B cell (primary cell): ENCODE measurements at regions not wholly inside any gene's neighbourhood (a gene's known extent, or its start where the extent isn't known, plus 50 kb on each side); places are given as distances from the start of the nearest gene placed in this dataset.

Experiments used
- ATAC-seq: fragments of 200-7000 bp; cut with Tn5 transposase; one replicate; pipeline ENCODE4 v1.10.0; 2021; ENCODE audit warnings: low read depth, mild to moderate bottlenecking, moderate number of reproducible peaks, moderate library complexity
- CTCF ChIA-PET: fragments of 350-600 bp; sonication (Branson Sonifier 250); formaldehyde crosslinking; loops from one replicate; lab custom pipeline; 2021; ENCODE audit warnings: antibody characterized with exemption, inconsistent platforms; lab: Charles Lee
- POLR2A ChIA-PET: fragments of 350-600 bp; sonication (Branson Sonifier 250); formaldehyde crosslinking; loops from one replicate; lab custom pipeline; 2021; ENCODE audit warnings: antibody characterized with exemption; lab: Charles Lee
- DNase-seq: peaks from one replicate; pipeline ENCODE4 v3.0.0; 2013
- H2AFZ ChIP-seq: 2 replicates; pipeline ENCODE4 v1.6.1; 2012; ENCODE audit warnings: mild to moderate bottlenecking, low read depth, low read length; ENCODE audit not compliant: insufficient read depth, poor library complexity, severe bottlenecking
- H3K27ac ChIP-seq, 2 donors: 1 replicate in 1 of 2; 2 replicates in 1 of 2; pipeline ENCODE4 v1.5.1; 2012 to 2013; ENCODE audit warnings: low read length in 2 of 2, mild to moderate bottlenecking in 2 of 2, moderate library complexity in 1 of 2
- H3K27me3 ChIP-seq, 4 experiments: fragments of 200-600 bp in 1 of 4; sonication (generic) in 1 of 4; replicated peaks in 1 of 4; 1 replicate in 2 of 4; 2 replicates in 2 of 4; pipeline versions ENCODE4 v1.6.1 to v1.7.0; 2013 to 2016; ENCODE audit warnings: low read length in 3 of 4, mild to moderate bottlenecking in 2 of 4, mixed read lengths in 1 of 4, moderate library complexity in 1 of 4; ENCODE audit not compliant: insufficient read depth in 4 of 4, control insufficient read depth in 3 of 4; ENCODE audit errors: control extremely low read depth in 1 of 4
- H3K36me3 ChIP-seq, 2 experiments: replicated peaks in 1 of 2; 1 replicate in 1 of 2; 2 replicates in 1 of 2; pipeline versions ENCODE4 v1.6.1 to v1.7.1; 2013; ENCODE audit warnings: low read length in 1 of 2; ENCODE audit not compliant: insufficient read depth in 2 of 2, control insufficient read depth in 1 of 2; ENCODE audit errors: control extremely low read depth in 1 of 2, extremely low read depth in 1 of 2
- H3K4me1 ChIP-seq, 2 donors: fragments of 200-600 bp in 1 of 2; sonication (generic) in 1 of 2; 1 replicate in 1 of 2; 2 replicates in 1 of 2; pipeline versions ENCODE4 v1.5.1 to v1.6.1; 2013 to 2017; ENCODE audit warnings: low read length in 2 of 2; ENCODE audit not compliant: control insufficient read depth in 2 of 2, insufficient read depth in 2 of 2
- H3K4me2 ChIP-seq: replicated peaks from 2 replicates; pipeline ENCODE3; 2012; ENCODE audit warnings: mild to moderate bottlenecking, low read depth, low read length; ENCODE audit not compliant: poor library complexity, severe bottlenecking
- H3K4me3 ChIP-seq, 5 experiments: fragments of 200-600 bp in 1 of 5; sonication (generic) in 1 of 5; 1 replicate in 3 of 5; 2 replicates in 2 of 5; pipeline versions ENCODE4 v1.5.1 to v1.7.0; 2011 to 2016; ENCODE audit warnings: low read length in 4 of 5, mild to moderate bottlenecking in 4 of 5, low read depth in 2 of 5, control low read depth in 1 of 5, moderate library complexity in 1 of 5; ENCODE audit not compliant: insufficient read depth in 1 of 5; ENCODE audit errors: control extremely low read depth in 1 of 5, extremely low read depth in 1 of 5
- H3K79me2 ChIP-seq: fragments of 200-600 bp; sonication (generic); one replicate; pipeline ENCODE4 v1.6.0; 2016; ENCODE audit warnings: low read length; ENCODE audit not compliant: control insufficient read depth, insufficient read depth
- H3K9ac ChIP-seq: fragments of 200-600 bp; sonication (generic); 2 replicates; pipeline ENCODE4 v1.6.1; 2017; ENCODE audit warnings: mild to moderate bottlenecking, low read length, moderate library complexity
- H3K9me3 ChIP-seq, 3 donors: one replicate each; pipeline versions ENCODE4 v1.6.1 to v1.7.1; 2013; ENCODE audit warnings: low read length in 2 of 3; ENCODE audit not compliant: control insufficient read depth in 2 of 3, insufficient read depth in 1 of 3; ENCODE audit errors: control extremely low read depth in 1 of 3
- H4K20me1 ChIP-seq: 2 replicates; pipeline ENCODE4 v1.6.0; 2012; ENCODE audit warnings: mild to moderate bottlenecking, low read length; ENCODE audit not compliant: insufficient read depth, control insufficient read depth, poor library complexity, severe bottlenecking
- H3K27ac Mint-ChIP-seq: one replicate; pipeline ENCODE4 v1.8.0; 2021; ENCODE audit warnings: mixed read lengths
- H3K27me3 Mint-ChIP-seq: one replicate; pipeline ENCODE4 v1.8.0; 2021; ENCODE audit warnings: mixed read lengths
- H3K4me1 Mint-ChIP-seq: one replicate; pipeline ENCODE4 v1.8.0; 2021; ENCODE audit warnings: mixed read lengths
- H3K4me3 Mint-ChIP-seq: one replicate; pipeline ENCODE4 v1.8.0; 2021; ENCODE audit warnings: mixed read lengths
- H3K9me3 Mint-ChIP-seq: one replicate; pipeline ENCODE4 v1.8.0; 2022; ENCODE audit warnings: mixed read lengths; ENCODE audit not compliant: insufficient read depth
- CTCF ChIP-seq: fragments of 200-600 bp; IDR thresholded peaks from one replicate; pipeline ENCODE4 v1.8.0; 2022; ENCODE audit warnings: antibody characterized with exemption, mild to moderate bottlenecking
- EZH2 ChIP-seq: IDR thresholded peaks from 2 replicates; pipeline ENCODE4 v1.6.1; 2012; ENCODE audit warnings: borderline replicate concordance, low read depth, mild to moderate bottlenecking, moderate library complexity, low read length; ENCODE audit not compliant: insufficient read depth, poor library complexity, severe bottlenecking
- WGBS: methylation state at CpG from one replicate; pipeline ENCODE4 v1.1.5; 2013; ENCODE audit warnings: missing lambda C conversion rate; ENCODE audit not compliant: insufficient coverage; 5-methylcytosine and 5-hydroxymethylcytosine counted together
- intact Hi-C: fragments of 100-400 bp; cut with micrococcal nuclease; formaldehyde crosslinking; loops from one replicate; pipeline ENCODE4 v1.10.0; 2022

DNA sequence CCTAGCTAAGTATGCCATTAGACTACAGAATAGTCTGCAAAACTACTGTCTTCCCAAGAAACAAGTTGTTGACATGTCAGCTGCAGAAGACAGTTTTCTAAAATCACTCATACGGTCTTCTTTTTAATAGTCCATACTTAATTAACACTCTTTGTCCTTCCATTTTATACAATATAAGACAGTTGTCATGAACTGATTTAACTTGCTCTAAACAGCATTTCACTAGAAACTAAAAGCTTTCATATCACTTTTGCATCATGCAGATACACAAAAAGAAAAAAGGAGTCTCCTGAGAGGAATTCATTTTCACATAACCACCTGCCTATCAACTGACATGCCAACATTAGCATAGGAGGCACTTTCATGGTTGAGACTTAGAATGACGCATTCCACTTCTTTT is 1159.6 kb upstream of the CHAC2 start:
- no peak overlapping the region for H3K9ac ChIP-seq
- Mint-ChIP-seq H3K27me3 (no peaks in the 10 kb centered on the region), H3K9me3 (peaks cover 6% of the 10 kb centered on the region), H3K4me3 (no peak overlapping the region), H3K27ac (no peak overlapping the region), H3K4me1 (no peaks in the 10 kb centered on the region)
- no peak for TF ChIP-seq EZH2
- no peak for ATAC-seq
- no peaks in the 10 kb centered on the region for H3K27me3 ChIP-seq
- H3K4me3 ChIP-seq = no peak overlapping the region
- ChIA-PET CTCF (no interaction called here), POLR2A (no interaction called here)
- no peaks in the 10 kb centered on the region for H3K36me3 ChIP-seq
- H3K27ac ChIP-seq = no peak overlapping the region
- DNase-seq = no peak
- H3K4me1 ChIP-seq = no peaks in the 10 kb centered on the region
- no peaks in the 10 kb centered on the region for H3K9me3 ChIP-seq
- H3K79me2 ChIP-seq = no peaks in the 10 kb centered on the region
- no peaks in the 10 kb centered on the region for H4K20me1 ChIP-seq
- intact Hi-C loops = no loop called here
- H3K4me2 ChIP-seq = no peak overlapping the region
- no peak overlapping the region for H2AFZ ChIP-seq
- WGBS = 100% methylated on average over 1 of the region's 2 CpGs

GRCh38 chr2:52597346-52597745 is 1170.3 kb upstream of the CHAC2 start:
- Histone ChIP-seq H3K79me2 (no peaks in the 10 kb centered on the region), H3K4me2 (no peak overlapping the region), H3K9me3 (peaks cover 0 to 3% (median 0%) of the 10 kb centered on the region in 3 donors), H3K4me1 (no peaks in the 10 kb centered on the region), H3K27ac (no peak overlapping the region), H4K20me1 (no peaks in the 10 kb centered on the region), H2AFZ (no peak overlapping the region), H3K4me3 (no peak overlapping the region), H3K27me3 (no peaks in the 10 kb centered on the region), H3K9ac (no peak overlapping the region), H3K36me3 (no peaks in the 10 kb centered on the region)
- DNase-seq = no peak
- intact Hi-C loops = no loop called here
- ChIA-PET POLR2A (no interaction called here), CTCF (no interaction called here)
- no peak for TF ChIP-seq EZH2
- no peak for TF ChIP-seq CTCF
- Mint-ChIP-seq H3K9me3 (no peaks in the 10 kb centered on the region), H3K4me3 (no peak overlapping the region), H3K4me1 (no peaks in the 10 kb centered on the region), H3K27me3 (no peaks in the 10 kb centered on the region), H3K27ac (no peak overlapping the region)
- no peak for ATAC-seq
